PC-9 (cell line): ENCODE measurements at regions not wholly inside any gene's neighbourhood (a gene's known extent, or its start where the extent isn't known, plus 50 kb on each side); places are given as distances from the start of the nearest gene placed in this dataset.

Source experiments
- EZH2 ChIP-seq: fragments of 200-600 bp; sonication (generic); IDR thresholded peaks from 2 replicates; pipeline ENCODE4 v1.8.0; 2017; ENCODE audit warnings: antibody characterized with exemption, low read depth
- TF ChIP-seq, protein P1 (sequence below): fragments of 200-600 bp; sonication (generic); conservative IDR thresholded peaks from 2 replicates; pipeline ENCODE4 v1.6.1; 2017; ENCODE audit warnings: mixed run types, antibody characterized with exemption, mild to moderate bottlenecking, moderate library complexity

DNA sequence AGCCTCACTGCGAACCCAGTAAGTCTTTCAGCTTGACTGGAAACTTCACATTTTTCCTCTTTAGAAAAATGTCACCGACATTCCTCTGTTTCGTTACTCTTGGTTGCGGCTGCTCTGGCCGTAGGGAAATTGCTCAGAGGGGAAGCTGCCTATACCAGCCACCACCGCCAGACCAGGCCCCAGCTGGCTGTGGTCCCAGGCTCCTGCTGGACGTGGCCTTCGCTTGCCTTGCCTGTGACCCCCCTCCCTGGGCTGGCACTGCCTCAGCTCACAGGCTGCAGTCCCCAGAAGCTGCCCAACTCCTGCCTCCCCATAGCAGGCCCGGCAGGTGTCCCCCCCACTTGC, 197.8 kb downstream of the MN1 start:
- TF ChIP-seq, protein P1, sequence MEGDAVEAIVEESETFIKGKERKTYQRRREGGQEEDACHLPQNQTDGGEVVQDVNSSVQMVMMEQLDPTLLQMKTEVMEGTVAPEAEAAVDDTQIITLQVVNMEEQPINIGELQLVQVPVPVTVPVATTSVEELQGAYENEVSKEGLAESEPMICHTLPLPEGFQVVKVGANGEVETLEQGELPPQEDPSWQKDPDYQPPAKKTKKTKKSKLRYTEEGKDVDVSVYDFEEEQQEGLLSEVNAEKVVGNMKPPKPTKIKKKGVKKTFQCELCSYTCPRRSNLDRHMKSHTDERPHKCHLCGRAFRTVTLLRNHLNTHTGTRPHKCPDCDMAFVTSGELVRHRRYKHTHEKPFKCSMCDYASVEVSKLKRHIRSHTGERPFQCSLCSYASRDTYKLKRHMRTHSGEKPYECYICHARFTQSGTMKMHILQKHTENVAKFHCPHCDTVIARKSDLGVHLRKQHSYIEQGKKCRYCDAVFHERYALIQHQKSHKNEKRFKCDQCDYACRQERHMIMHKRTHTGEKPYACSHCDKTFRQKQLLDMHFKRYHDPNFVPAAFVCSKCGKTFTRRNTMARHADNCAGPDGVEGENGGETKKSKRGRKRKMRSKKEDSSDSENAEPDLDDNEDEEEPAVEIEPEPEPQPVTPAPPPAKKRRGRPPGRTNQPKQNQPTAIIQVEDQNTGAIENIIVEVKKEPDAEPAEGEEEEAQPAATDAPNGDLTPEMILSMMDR, result no peak
- TF ChIP-seq EZH2, result no peak
